Activated CD8-positive, alpha-beta memory T cell treated with anti-CD3 and anti-CD28 coated beads for 4 hours (primary cell): ENCODE measurements at regions not wholly inside any gene's neighbourhood (a gene's known extent, or its start where the extent isn't known, plus 50 kb on each side); places are given as distances from the start of the nearest gene placed in this dataset.

Experiments used
- DNase-seq, 2 donors: peaks; one replicate each; pipeline ENCODE4 v3.0.0-alpha.2; 2020; ENCODE audit warnings: low read depth in 2 of 2

DNA sequence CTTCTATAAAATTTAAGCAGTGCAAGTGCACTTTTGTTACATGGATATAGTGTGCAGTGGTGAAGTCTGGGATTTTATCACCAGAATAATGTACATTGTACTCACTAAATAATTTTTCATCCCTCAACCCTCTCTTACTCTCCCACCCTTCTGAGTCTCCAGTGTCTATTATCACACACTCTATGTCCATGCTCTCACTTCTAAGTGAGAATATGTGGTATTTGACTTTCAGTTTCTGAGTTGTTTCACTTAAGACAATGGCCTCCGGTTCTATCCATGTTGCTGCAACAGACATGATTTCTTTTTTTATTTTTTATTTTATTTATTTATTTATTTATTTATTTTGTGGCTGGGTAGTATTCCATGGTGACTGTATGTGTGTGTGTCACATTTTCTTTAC, 855.9 kb upstream of the PHF14 start:
- DNase-seq, result no peak

DNA sequence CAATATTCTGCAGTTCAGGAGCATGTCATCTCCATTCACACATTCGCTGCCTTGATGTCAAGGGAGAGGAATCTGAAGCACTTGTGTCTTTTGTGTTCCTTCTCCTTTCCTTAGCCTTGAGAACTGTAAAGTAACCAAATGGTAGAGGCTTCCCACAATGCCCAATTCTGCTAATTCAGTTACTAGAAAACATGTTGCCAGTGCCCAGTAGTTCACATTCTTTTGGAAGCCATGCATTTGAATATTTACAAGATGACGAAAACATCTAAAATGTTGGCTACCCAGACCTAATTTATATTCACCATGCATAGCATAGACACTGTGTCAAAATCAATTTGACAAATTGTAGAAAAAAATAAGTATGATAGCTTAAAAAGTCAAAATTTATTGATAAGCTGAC, 852.7 kb upstream of the PHF14 start:
- DNase-seq, result no peak

DNA sequence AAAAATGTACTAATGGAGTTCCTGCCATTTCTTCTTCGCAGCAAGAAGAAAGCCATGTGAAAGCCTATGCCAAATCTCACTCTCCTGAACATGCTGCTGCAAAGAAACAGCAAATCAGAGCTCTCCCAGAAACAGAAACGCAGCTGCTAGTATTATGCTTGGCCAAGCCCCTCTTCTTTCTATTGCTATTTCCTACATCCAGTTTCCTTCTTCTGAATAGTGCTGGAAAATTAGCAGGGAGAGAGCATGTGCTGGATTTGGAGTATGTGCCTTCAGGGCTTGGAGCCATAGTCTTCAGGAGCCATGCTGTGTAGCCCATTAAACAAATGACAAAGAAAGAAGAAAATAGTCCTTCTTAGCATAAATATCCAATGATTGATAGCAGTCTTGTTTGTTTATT, 852.0 kb upstream of the PHF14 start:
- DNase-seq, result no peak

DNA sequence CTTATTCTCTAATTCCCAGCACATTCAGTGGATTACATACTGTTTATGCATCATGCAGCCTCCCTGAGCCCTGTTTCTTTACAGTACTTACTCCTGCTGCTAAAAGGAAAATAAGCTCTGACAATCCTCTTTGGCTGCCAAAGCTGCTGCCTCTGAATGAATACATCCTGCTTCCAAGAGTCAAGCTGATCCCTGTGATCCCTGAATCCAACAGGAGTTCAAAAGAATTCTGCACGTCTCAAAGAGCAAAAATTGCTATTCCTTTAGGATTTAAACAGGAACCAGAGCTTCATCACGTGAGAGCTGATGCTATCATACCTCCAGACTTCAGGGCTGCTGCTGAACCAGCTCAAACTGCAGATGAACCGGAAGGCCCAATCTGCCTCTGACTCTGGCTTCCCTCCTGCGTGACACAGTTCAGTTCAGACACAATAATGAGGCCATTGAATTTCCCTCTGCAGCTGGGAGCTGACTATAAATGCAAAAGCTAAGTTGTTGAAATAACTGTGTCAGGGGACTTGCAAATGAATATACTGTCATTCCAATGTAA, 851.0 kb upstream of the PHF14 start:
- DNase-seq, result no peak

DNA sequence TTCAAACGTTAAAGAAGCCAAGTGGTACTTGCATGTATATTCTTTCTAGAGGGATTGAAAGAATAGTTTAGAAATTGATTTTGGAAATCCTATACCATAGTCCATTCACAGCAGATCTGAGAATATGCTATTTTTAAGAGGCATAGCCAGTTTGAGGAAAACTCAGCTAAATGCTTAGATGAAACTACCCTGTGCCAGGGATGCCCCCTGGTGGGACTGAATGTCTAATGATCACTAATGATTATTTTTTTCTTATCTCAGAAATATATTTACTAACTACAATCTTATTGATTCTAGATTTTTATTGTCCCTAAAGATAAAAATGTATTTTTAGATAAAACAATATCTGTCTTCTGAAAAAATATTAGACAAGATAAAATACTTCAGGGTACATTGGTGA, 844.9 kb upstream of the PHF14 start:
- no peak for DNase-seq

DNA sequence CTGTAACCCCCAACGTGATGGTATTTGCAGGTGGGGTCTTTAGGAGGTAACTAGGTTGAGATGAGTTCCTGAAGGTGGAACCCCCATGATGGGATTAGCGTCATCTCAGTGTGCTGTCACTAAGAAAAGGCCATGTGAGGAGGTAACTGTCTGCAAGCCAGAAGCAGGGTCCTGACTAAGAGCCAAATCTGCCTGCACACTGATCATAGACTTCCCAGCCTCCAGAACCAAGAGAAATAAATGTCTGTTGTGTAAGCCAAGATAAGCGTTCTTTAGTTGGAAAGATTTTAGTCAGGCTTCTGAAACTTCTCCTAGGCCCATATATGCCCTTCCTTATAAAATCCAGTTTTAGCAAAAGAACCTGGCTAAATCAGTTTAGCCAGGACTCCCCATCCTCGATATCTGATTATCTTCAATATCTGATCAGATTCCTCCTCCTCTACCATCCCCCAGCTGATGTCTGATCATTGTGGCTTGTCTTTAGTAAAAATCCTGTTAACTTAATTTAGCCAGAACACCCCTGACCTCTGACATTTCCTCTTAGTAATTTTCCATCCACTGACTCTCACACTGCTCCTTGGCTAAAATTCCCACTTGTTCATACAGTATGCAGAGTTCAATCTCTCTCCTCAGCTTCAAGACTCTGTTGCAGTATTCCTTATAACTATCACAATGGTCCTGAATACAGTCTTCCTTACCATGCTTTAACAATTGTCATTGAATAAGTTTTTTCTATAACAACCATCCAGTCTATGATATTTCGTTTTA, 835.4 kb upstream of the PHF14 start:
- no peak for DNase-seq

DNA sequence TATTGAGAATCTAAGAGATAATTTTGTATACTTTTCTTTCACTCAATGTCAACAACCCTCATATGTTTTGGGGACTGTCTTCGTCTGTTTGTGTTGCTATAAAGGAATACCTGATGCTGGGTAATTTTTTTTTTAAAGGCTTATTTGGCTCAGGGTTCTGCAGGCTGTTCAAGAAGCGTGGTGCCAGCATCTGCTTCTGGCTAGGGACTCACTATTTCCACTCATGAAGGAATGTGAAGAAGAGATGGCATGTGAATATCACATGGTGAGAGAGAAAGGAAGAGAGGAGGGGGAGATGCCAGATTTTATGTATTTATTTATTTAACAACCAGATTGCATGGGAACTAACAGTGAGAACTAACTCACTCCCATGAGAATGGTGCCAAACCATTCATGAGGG, 827.4 kb upstream of the PHF14 start:
- no peak for DNase-seq

DNA sequence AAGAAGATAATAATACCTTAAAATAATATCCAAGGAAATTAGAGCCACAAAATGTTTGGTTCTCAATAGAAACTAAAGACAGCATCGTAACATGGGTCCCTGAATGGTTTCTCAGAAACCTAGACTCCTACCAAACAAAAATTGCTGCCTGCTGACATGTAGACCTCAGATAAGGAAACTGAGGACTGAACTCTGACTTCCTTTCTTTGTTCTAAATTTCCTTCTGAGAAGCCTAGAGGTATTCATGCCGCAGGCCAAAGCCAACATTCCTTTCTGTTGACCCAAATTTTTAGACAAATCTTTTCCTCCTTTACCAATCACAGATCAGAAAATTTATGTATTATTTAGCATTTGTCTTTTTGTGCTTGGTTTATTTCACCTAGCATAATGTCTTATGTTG, 816.7 kb upstream of the PHF14 start:
- DNase-seq, result no peak

DNA sequence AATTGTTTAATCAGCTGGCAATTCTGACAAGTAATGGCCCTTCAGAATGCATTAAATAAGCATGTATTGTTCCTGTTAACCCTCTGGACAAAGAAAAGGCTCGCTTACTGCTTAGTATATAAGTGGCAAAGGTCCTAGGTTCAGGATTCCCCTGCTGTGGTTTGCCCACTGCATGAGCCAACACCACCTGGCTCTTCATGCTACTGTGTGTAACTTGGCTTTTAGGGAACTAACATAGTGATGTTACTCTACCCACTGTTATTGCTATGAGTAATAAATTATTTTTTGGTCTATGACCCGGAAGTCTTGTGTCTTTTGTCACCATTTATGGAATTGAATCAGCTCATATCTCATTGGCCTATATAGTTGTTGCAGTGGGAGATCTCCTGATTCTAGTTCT, 791.7 kb upstream of the PHF14 start:
- no peak for DNase-seq

DNA sequence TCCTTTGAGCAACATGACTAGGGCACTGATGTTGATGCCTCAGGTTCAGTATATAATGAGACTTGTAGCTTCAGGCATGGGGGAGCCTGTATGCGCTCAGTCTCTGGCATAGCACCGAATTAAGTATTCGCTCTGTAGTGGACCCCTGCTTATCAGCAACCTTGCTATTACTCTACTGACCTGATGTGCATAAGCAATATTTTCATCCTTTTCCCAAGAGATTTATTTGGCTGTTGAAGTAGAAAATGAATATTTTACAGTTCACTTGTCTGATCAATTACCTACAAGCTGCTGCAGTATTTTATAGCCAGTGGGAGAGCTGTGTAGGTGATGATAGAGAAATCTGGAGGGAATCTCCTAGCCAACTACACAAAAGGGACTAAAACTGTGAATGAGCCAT, 781.6 kb upstream of the PHF14 start:
- no peak for DNase-seq

DNA sequence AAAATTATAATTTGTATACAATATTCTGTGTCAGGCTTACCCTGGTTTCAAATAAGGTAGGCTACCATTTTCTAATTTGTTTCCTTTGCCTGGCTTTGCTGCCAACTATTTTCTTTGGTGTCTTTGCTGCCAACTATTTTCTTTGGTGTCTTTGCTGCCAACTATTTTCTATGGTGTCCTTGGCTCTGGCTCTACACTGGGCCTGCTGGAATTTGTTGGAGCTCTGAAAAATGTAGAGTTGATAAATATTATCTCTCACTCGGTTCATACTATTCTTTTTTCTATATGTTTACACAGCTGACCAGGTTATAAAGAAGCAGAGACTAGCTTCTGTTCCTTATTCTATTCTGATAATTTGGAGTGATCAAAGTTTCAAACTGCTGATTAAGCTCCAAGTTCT, 768.0 kb upstream of the PHF14 start:
- DNase-seq, result no peak

DNA sequence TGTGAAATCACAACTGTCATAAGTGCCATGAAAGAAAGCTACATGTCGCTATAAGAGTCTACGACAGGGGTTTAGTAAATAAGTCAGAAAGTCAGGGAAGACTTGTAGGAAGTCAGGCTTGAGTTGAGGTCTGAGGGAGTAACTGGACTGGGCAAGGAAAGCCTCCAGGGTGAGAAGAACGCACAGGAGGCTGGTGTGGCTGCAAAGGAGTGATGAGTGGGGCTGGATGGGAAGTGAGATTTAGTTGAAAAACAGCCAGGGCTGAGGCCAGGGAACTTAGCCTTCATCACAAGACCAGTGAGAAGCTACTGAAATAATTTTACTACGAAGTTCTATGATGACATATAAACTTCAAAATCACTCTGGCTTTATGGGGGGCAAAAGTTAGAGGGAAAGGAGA, 763.7 kb upstream of the PHF14 start:
- no peak for DNase-seq

DNA sequence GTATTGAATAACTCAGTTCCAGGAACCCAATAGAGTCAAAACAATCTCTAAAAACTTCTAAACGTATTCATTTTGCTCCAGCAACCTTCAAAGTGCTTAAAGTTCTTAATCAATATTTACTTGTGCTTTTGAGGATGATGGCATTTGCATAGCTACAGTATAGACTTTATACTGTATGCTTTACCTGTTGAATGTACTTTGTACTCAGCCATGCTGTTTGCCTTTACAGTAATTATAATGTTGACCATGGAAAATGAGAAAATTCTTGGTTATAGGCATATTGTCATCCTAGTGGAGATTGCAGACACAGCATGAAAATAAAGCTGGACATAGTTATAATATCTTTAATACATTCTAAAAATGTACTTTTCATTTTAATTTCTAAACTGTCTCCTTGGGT, 762.7 kb upstream of the PHF14 start:
- no peak for DNase-seq

DNA sequence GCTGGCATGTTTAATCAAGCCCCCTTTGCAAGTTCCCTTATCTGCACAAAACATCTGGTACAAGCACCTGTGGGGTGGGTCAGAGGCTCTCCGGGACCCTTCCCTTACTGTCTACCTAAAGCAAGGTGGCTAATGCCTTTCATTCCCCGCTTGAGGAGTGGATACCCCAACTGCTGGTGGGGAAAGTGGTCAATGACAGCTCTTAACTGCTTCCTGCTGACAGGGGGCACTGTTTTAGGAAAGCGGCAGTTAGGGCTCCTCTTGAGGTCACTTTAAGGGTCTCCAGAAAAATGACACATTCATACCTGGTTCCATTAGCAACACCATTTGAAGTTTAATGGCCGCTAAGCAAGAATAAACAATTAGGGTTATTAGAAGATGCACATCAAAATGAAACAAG, 761.8 kb upstream of the PHF14 start:
- DNase-seq, result no peak

DNA sequence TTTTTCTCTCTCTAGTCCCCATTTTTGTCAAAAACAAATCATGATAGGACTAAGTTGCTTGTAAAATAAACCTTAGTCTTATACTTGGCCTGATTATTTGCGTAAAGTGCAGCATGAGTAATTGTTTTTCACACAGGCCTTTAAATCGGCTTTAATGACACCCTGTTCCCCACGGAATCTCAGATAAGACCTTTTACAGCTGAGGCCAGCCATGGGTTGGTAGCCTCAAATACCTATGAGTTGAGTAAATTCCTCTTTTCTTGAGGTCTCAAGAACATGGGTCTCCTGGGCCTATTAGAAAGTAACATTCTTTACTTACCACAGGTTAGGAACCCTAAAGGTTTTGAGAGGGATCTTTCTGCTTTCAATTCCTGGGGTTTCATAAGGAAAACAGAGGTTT, 761.0 kb upstream of the PHF14 start:
- no peak for DNase-seq

DNA sequence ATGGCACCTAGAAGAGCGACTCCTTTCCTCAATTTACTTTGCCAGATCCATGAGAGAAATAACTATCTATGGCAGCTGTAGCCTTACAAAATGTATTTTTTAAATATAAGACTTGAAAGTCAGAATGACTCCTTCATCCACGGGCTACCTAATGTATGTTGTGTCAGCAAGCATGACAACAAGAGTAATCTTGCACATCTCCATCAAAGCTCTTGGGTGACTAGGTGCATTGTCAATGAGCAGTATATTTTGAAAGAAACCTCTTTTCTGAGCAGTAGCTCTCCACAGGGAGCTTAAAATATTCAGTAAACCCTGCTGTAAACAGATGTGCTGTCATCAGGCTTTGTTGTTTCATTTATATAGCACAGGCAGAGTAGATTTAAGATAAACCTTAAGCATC, 757.2 kb upstream of the PHF14 start:
- DNase-seq, result no peak

DNA sequence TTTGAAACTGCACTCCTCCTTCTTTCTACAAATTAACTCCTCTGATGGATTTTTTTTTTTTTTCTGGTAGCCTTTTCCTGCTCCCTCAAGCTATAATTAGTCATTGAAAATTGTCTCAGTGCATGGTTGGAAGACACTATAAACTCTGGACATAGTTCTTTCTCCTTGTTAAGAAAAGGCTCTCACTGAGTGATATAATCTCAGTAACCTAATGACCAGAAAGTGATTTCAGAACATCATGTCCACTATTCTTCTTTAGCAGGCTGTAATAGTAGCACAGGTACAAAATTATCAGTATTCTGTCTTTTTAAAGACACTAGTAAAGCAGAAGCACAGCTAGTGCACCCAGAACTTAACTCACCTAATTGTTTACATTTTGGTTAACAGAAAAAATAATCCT, 752.6 kb upstream of the PHF14 start:
- no peak for DNase-seq

DNA sequence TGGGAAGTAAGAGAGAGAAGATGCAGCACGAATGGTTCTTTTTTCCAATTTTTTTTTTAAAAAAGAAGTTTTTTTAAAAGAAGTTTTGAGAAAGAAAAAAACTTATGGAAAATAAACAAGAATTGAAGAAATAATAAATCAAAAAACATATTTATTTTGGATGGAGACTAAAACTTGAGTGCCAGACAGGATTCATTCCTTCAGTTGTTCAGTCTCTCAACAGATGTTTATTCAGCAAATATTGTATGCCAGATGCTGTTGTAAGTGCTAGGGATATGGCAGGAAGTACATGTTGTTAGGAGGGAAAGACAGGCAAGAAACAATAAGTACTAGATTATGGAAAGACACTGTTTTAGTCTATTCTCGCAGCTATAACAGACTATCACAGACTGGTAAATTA, 750.7 kb upstream of the PHF14 start:
- no peak for DNase-seq

DNA sequence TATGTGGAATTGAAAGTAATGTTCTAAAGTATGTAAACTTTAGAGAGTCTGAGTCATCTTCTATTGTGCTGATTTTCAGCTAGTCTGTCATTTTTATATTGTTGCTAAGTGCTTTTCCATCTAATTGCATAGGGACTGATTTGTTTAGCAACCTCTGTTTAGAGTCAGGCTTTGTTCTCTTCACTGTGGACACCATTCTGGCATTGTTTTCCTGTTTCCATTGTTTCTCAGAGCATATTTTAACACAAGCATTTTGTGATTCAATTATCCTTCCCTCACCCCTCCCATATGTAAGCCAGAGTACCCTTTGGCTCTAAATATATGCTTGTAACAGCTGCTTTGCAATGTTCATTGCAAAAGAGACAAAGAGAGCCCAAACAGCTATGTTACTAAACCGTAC, 748.4 kb upstream of the PHF14 start:
- no peak for DNase-seq

DNA sequence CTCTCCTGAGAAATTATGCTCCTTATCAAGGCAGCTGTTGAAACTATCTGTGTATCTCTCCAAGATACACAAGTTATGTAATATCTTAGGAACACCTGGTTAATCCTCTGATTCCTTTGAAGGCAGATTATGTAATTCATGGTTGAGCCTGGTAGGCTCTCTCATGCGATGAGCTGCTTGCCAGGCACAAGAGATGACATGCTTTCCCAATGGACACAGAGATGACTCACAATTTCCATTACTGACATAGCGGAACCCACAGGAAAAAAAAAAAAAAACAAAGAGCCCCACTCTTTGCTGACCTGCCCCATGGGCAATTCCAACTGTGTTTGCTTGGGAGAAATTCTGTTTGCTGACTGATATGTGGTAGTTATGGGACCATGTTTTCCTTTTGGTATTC, 736.4 kb upstream of the PHF14 start:
- no peak for DNase-seq

DNA sequence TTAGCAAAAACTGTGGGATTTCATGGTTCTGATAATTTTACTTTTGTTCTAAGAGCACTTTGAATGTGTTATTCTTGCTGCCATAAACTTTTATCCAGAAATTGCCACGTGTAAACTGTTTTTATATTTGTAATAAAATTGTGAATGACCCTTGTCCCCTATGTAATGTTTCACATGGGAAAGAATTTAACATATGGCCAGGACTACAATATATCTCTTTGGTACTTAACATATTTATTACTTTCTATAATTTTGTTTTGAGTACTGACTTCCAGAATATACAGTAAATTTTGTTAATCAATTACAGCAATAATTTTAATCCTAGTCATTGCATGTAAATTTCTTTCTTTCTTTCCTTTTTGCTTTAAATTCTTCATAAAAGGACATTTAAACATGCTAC, 735.0 kb upstream of the PHF14 start:
- no peak for DNase-seq

DNA sequence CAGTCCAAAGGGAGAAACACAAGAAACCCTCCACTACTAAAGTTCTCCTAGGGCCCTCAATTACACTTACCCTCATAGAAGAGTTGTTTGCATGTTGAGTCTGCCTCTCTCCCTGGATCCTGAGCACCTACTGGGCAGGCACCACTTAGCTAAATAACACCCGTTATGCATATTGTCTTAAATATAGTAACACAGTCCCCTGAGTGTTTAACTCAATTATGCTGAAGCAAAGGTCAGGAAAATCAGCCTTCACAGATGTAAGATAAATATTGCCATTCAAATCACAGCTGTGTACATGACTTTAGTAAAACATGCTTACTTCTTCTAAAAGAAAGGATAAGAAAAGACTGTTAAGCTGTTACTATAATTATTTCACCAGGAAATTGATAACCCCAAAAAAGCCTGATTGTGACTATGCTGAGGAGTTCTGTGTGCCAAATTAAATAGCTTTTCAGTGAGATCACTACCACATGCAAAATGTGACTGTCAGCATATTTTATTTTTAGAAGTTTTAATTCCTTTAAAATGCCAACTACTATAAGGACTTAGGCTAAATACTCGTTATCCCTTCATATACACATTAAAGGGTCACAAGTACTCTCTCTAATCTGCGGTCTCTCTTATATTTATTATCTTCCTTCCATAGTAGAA, 733.9 kb upstream of the PHF14 start:
- no peak for DNase-seq

DNA sequence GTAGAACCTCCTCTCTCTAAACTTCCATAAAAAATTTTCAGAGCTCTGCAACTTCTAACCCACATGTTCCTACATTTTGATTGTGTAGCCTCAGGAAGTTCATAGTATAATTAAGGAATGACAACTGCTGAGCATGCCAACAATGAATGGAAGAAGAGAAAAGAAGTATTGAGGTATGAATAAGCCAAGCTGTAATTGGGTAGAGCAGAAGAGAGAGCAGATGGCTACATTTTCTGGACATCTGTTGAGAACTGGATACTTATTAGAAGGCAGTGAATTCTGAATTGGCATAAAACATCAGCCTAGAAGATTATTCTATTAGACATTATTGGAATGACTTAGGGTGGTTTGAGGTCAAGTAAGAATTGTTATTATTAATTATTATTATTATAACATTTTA, 728.3 kb upstream of the PHF14 start:
- no peak for DNase-seq

DNA sequence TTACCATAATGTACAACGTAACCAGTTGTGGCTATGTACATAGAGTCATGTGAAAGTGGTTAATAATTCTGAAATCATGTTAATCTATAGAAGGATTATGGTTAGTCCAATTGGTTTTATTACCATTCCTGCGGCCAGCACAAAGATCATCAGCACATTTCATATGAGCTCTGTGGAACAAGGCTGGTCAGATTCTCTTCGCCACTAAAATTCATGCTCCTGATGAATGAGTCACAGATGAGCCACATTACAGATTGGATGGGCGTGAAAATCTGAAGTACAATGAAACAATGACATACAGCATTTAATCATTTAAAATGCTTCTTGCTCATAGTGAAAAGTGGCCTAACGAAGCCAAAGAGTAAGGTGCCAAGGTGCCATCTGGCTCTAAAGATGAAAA, 716.2 kb upstream of the PHF14 start:
- DNase-seq, result no peak
